K562 (cell line): ENCODE measurements at regions not wholly inside any gene's neighbourhood (a gene's known extent, or its start where the extent isn't known, plus 50 kb on each side); places are given as distances from the start of the nearest gene placed in this dataset.
A peak's percentile ranks its signal among the peaks of the same experiment; 100 is the strongest.

Experiments used
- ATAC-seq: fragments of 200-7000 bp; cut with Tn5 transposase; 3 replicates; pipeline ENCODE4 v1.9.1; 2020; ENCODE audit warnings: moderate library complexity
- BruUV-seq: library from RNA; stranded (reverse); fragments of 400-500 nt; replicated peaks from 2 replicates; lab custom pipeline; 2021; lab: Mats Ljungman, UMichigan
- CTCF ChIA-PET: fragments of 300-600 bp; formaldehyde crosslinking; extraction: SDS; loops from one replicate; lab custom pipeline; 2021; ENCODE audit warnings: low intra/inter-chr PET ratio; lab: Yijun Ruan, JAX
- POLR2A ChIA-PET: fragments of 300-600, 350-650 bp; sonication (Branson Sonifier 250); formaldehyde crosslinking; extraction: SDS; loops from one replicate; lab custom pipeline; 2021; ENCODE audit warnings: antibody characterized with exemption, inconsistent platforms; lab: Yijun Ruan, JAX
- DNase-seq, 4 experiments: peaks; one replicate each; pipeline versions ENCODE4 v3.0.0 to v3.0.0-alpha.2; 2011 to 2018; ENCODE audit warnings: low spot score in 3 of 4, mixed read lengths in 3 of 4; ENCODE audit errors: extremely low read depth in 1 of 4
- FAIRE-seq: peaks from 2 replicates; lab custom pipeline; 2011; peaks lifted over from hg19 to GRCh38; lab: Jason Lieb, UNC
- H2AFZ ChIP-seq: 2 replicates; pipeline ENCODE4 v1.6.0; 2011; ENCODE audit warnings: low read depth, low read length, control low read depth, inconsistent platforms
- H3K27ac ChIP-seq: fragments of 200-600 bp; 3 replicates; pipeline ENCODE4 v1.8.0; 2011; ENCODE audit warnings: low read depth, mild to moderate bottlenecking, control low read depth, inconsistent platforms, low read length, moderate library complexity, mixed read lengths; ENCODE audit errors: extremely low read depth
- H3K27me3 ChIP-seq, 2 experiments: fragments of 300-600 bp in 1 of 2; 2 replicates in 1 of 2; 3 replicates in 1 of 2; pipeline versions ENCODE4 v1.6.0 to v1.8.0; 2011; ENCODE audit warnings: inconsistent platforms in 2 of 2, low read length in 2 of 2, mild to moderate bottlenecking in 1 of 2, mixed read lengths in 1 of 2, moderate library complexity in 1 of 2; ENCODE audit not compliant: control insufficient read depth in 2 of 2, insufficient read depth in 2 of 2
- H3K36me3 ChIP-seq: fragments of 300-600 bp; 3 replicates; pipeline ENCODE4 v1.8.0; 2011; ENCODE audit warnings: mild to moderate bottlenecking, low read length, inconsistent platforms; ENCODE audit not compliant: control insufficient read depth, insufficient read depth
- H3K4me1 ChIP-seq, 2 experiments: fragments of 200-600 bp in 1 of 2; replicated peaks in 1 of 2; 2 replicates in 1 of 2; 3 replicates in 1 of 2; pipeline versions ENCODE4 v1.5.1 to v1.8.0; 2011; ENCODE audit warnings: inconsistent platforms in 2 of 2, low read length in 2 of 2, mild to moderate bottlenecking in 1 of 2, mixed read lengths in 1 of 2, moderate library complexity in 1 of 2; ENCODE audit not compliant: control insufficient read depth in 2 of 2, insufficient read depth in 2 of 2
- H3K4me2 ChIP-seq: 2 replicates; pipeline ENCODE4 v1.6.1; 2011; ENCODE audit warnings: low read length, control low read depth, inconsistent platforms, mixed read lengths; ENCODE audit not compliant: insufficient read depth
- H3K4me3 ChIP-seq: fragments of 200-600 bp; sonication (generic), shearing (Covaris generic); 2 replicates; pipeline ENCODE4 v1.5.1; 2016; ENCODE audit warnings: control low read depth, inconsistent platforms
- H3K79me2 ChIP-seq: fragments of 200-600 bp; 3 replicates; pipeline ENCODE4 v1.8.0; 2011; ENCODE audit warnings: low read length, inconsistent platforms; ENCODE audit not compliant: control insufficient read depth, insufficient read depth
- H3K9ac ChIP-seq, 2 experiments: 2 replicates each; pipeline versions ENCODE4 v1.6.0 to v1.6.1; 2011; ENCODE audit warnings: low read depth in 2 of 2, low read length in 2 of 2, control low read depth in 1 of 2, inconsistent platforms in 1 of 2, mild to moderate bottlenecking in 1 of 2, mixed read lengths in 1 of 2; ENCODE audit not compliant: insufficient read depth in 1 of 2
- H3K9me1 ChIP-seq: one replicate; pipeline ENCODE4 v1.6.0; 2011; ENCODE audit warnings: inconsistent platforms, mild to moderate bottlenecking, low read length, moderate library complexity; ENCODE audit not compliant: control insufficient read depth, insufficient read depth
- H3K9me3 ChIP-seq: replicated peaks from 2 replicates; pipeline ENCODE4 v1.5.1; 2011; ENCODE audit warnings: low read depth, low read length, inconsistent platforms; ENCODE audit not compliant: control insufficient read depth, insufficient read depth
- H4K20me1 ChIP-seq: replicated peaks from 2 replicates; pipeline ENCODE4 v1.6.1; 2011; ENCODE audit warnings: low read length, inconsistent platforms, mixed read lengths; ENCODE audit not compliant: control insufficient read depth, insufficient read depth
- HNRNPH1 ChIP-seq: fragments of 200-400 bp; formaldehyde crosslinking; optimal IDR thresholded peaks from 2 replicates; pipeline ENCODE3; 2017; ENCODE audit warnings: low read depth, mild to moderate bottlenecking, low read length, moderate library complexity
- KDM2B ChIP-seq: fragments of 250-450 bp; sonication (Bioruptor Pico); IDR thresholded peaks from 2 replicates; pipeline ENCODE4 v1.8.0; 2021; ENCODE audit warnings: mild to moderate bottlenecking, moderate library complexity
- MCM5 ChIP-seq: fragments of 450-650 bp; IDR thresholded peaks from 2 replicates; pipeline ENCODE4 v1.6.1; 2016; ENCODE audit warnings: low read depth
- NBN ChIP-seq: fragments of 450-650 bp; IDR thresholded peaks from 2 replicates; pipeline ENCODE4 v1.6.1; 2016; ENCODE audit warnings: low read depth, mild to moderate bottlenecking
- PCBP2 ChIP-seq: fragments of 200-400 bp; formaldehyde crosslinking; IDR thresholded peaks from 2 replicates; pipeline ENCODE4 v1.6.1; 2018; ENCODE audit warnings: low read length, low read depth, mild to moderate bottlenecking, moderate library complexity; ENCODE audit not compliant: poor library complexity, severe bottlenecking
- SRSF7 ChIP-seq: fragments of 200-400 bp; formaldehyde crosslinking; optimal IDR thresholded peaks from 2 replicates; pipeline ENCODE3; 2017; ENCODE audit warnings: mild to moderate bottlenecking, low read depth, low read length
- TAF15 ChIP-seq: fragments of 200-400 bp; formaldehyde crosslinking; IDR thresholded peaks from 2 replicates; pipeline ENCODE4 v1.6.1; 2017; ENCODE audit warnings: mild to moderate bottlenecking, low read depth, low read length, moderate library complexity
- ZNF146 ChIP-seq: IDR thresholded peaks from one replicate; pipeline ENCODE4 v1.6.1; 2018; ENCODE audit warnings: missing compliant biosample characterization; ENCODE audit not compliant: unreplicated experiment
- ZNF224 ChIP-seq: sonication (generic); formaldehyde crosslinking; IDR thresholded peaks from 2 replicates; pipeline ENCODE4 v1.8.0; 2022; ENCODE audit warnings: mild to moderate bottlenecking, missing genetic modification reagents
- ZNF347 ChIP-seq: fragments of 450-650 bp; formaldehyde crosslinking; IDR thresholded peaks from 2 replicates; pipeline ENCODE4 v1.4.0; 2020; ENCODE audit warnings: low read depth, mild to moderate bottlenecking, moderate library complexity
- ZNF77 ChIP-seq: fragments of 250-450 bp; sonication (Bioruptor Pico); IDR thresholded peaks from 2 replicates; pipeline ENCODE4 v1.5.0; 2020
- WGBS: fragments of 100-300 bp; shearing (Covaris generic); methylation state at CpG from one replicate; pipeline ENCODE4 v1.1.6; 2016; ENCODE audit warnings: low coverage, mixed read lengths; ENCODE audit not compliant: insufficient coverage; ENCODE audit errors: missing lambda C conversion rate; 5-methylcytosine and 5-hydroxymethylcytosine counted together
- in situ Hi-C: fragments of 300-500 bp; cut with MboI; formaldehyde crosslinking; loops from 4 replicates; pipeline ENCODE4 v1.15.0; 2018; ENCODE audit warnings: inconsistent platforms, mixed read lengths
- intact Hi-C: fragments of 100-400 bp; cut with micrococcal nuclease; formaldehyde crosslinking; loops from 2 replicates; pipeline ENCODE4 v1.14.2; 2022
- TF ChIP-seq, protein P1 (sequence below): fragments of 250-450 bp; sonication (Bioruptor Pico); IDR thresholded peaks from 2 replicates; pipeline ENCODE4 v1.8.0; 2021; ENCODE audit warnings: borderline replicate concordance, mild to moderate bottlenecking, moderate library complexity; ENCODE audit not compliant: poor library complexity, severe bottlenecking
- TF ChIP-seq, protein P2 (sequence below): fragments of 250-450 bp; sonication (Bioruptor Pico); IDR thresholded peaks from 2 replicates; pipeline ENCODE4 v1.4.0; 2020; ENCODE audit warnings: mild to moderate bottlenecking, moderate library complexity
- TF ChIP-seq, protein P3 (sequence below): sonication (generic); formaldehyde crosslinking; IDR thresholded peaks from 2 replicates; pipeline ENCODE4 v1.8.1; 2023; ENCODE audit warnings: mild to moderate bottlenecking, missing genetic modification reagents, moderate library complexity

DNA sequence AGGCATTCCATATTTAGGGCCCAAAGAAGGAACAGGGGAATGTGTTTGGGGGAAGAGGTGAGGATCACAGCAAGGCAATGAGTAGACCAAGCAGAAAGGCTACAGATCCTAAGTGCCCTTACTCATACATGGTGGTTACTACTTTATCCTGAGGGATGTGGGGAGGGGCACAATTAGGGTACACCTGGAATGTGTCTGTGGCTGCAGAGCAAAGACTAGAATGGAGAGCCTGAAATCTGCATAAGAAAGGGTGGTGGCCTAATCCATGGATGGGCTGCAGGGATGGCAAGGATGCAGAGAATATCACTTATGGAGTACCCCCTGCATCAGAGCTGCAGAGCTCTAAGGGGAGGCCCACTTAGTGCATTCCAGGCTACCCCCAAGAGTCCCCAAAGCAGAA is 352.6 kb upstream of the TRPC7 start (continued):
- TF ChIP-seq PCBP2 (no peak), MCM5 (no peak)
- TF ChIP-seq, protein P1, sequence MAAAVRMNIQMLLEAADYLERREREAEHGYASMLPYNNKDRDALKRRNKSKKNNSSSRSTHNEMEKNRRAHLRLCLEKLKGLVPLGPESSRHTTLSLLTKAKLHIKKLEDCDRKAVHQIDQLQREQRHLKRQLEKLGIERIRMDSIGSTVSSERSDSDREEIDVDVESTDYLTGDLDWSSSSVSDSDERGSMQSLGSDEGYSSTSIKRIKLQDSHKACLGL, result no peak

DNA sequence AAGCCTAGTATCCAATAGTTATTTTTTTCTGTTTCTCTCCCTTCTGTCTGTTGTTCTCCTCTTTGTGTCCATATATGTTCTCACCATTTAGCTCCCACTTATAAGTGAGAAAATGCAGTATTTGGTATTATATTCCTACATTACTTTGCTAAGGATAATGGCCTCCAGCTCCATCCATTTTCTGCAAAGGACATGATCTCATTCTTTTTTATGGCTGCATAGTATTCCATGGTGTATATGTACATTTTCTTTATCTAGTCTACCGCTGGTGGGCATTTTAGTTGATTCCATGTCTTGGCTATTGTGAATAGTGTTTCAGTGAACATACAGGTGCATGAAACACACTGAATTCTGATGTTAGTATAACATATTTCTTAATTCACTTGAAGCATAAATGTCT is 348.9 kb upstream of the TRPC7 start:
- ATAC-seq (no peak), DNase-seq (no peak), FAIRE-seq (no peak)
- no peaks in the 10 kb centered on the region for H3K9me3 ChIP-seq
- intact Hi-C loops, result no loop called here
- no peaks in the 10 kb centered on the region for H3K79me2 ChIP-seq
- ChIA-PET POLR2A (no interaction called here), CTCF (no interaction called here)
- H2AFZ ChIP-seq, result no peak overlapping the region
- no peak overlapping the region for H3K4me2 ChIP-seq
- H3K9me1 ChIP-seq, result no peaks in the 10 kb centered on the region
- TF ChIP-seq ZNF77 (CRISPR knock-in tag), result no peak
- peak; percentile 77 for TF ChIP-seq ZNF146 (CRISPR knock-in tag)
- no TSS peak for BruUV-seq
- H3K27me3 ChIP-seq, result no peaks in the 10 kb centered on the region
- no peaks in the 10 kb centered on the region for H3K36me3 ChIP-seq
- in situ Hi-C loops, result no loop called here
- H3K27ac ChIP-seq, result no peak overlapping the region
- H3K4me1 ChIP-seq, result no peaks in the 10 kb centered on the region
- H3K9ac ChIP-seq, result no peak overlapping the region
- 17% methylated on average over 1 of the region's 1 CpG for WGBS
- H3K4me3 ChIP-seq, result no peak overlapping the region
- H4K20me1 ChIP-seq, result no peaks in the 10 kb centered on the region

DNA sequence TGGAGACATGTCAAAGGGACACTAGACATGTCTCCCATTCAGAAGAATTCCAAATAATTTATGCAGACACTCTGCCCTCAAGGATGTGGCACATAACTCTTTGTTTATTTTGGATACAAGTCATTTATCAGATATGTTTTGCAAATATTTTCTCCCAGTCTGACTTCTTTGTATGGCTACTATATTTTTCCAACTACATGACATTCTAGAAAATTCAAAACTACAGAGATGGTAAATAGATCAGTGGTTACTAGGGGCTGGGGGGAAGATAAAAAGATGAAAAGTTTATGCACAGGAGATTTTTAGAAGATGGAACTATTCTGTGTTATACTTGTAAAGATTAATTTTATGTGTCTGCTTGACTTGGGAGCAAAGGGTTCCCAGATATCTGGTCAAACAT is 347.3 kb upstream of the TRPC7 start:
- ChIA-PET POLR2A (no interaction called here), CTCF (no interaction called here)
- Histone ChIP-seq H2AFZ (no peak overlapping the region), H3K9me1 (no peaks in the 10 kb centered on the region), H4K20me1 (0 out of 2 replicates have a peak, but pooled peaks cover 2% of the 10 kb centered on the region), H3K4me1 (no peaks in the 10 kb centered on the region), H3K27ac (no peak overlapping the region), H3K27me3 (no peaks in the 10 kb centered on the region), H3K9ac (no peak overlapping the region), H3K9me3 (no peaks in the 10 kb centered on the region), H3K4me3 (no peak overlapping the region), H3K79me2 (no peaks in the 10 kb centered on the region), H3K4me2 (no peak overlapping the region), H3K36me3 (no peaks in the 10 kb centered on the region)
- no peak for DNase-seq
- in situ Hi-C loops (no loop called here), intact Hi-C loops (no loop called here)
- no TSS peak for BruUV-seq
- no peak for ATAC-seq
- no peak for FAIRE-seq
- TF ChIP-seq KDM2B (CRISPR knock-in tag) (no peak), NBN (no peak), ZNF347 (CRISPR knock-in tag) (no peak), SRSF7 (no peak), TAF15 (no peak), HNRNPH1 (no peak), ZNF224 (no peak)
- TF ChIP-seq, protein P2, sequence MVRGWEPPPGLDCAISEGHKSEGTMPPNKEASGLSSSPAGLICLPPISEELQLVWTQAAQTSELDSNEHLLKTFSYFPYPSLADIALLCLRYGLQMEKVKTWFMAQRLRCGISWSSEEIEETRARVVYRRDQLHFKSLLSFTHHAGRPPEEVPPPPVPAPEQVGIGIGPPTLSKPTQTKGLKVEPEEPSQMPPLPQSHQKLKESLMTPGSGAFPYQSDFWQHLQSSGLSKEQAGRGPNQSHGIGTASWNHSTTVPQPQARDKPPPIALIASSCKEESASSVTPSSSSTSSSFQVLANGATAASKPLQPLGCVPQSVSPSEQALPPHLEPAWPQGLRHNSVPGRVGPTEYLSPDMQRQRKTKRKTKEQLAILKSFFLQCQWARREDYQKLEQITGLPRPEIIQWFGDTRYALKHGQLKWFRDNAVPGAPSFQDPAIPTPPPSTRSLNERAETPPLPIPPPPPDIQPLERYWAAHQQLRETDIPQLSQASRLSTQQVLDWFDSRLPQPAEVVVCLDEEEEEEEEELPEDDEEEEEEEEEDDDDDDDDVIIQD, result no peak
- TF ChIP-seq, protein P3, sequence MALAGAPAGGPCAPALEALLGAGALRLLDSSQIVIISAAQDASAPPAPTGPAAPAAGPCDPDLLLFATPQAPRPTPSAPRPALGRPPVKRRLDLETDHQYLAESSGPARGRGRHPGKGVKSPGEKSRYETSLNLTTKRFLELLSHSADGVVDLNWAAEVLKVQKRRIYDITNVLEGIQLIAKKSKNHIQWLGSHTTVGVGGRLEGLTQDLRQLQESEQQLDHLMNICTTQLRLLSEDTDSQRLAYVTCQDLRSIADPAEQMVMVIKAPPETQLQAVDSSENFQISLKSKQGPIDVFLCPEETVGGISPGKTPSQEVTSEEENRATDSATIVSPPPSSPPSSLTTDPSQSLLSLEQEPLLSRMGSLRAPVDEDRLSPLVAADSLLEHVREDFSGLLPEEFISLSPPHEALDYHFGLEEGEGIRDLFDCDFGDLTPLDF (CRISPR knock-in tag), result no peak
